A549 (cell line): ENCODE measurements at regions not wholly inside any gene's neighbourhood (a gene's known extent, or its start where the extent isn't known, plus 50 kb on each side); places are given as distances from the start of the nearest gene placed in this dataset.

ENCODE experiments used
- ATAC-seq, 2 experiments: fragments of 200-7000 bp in 1 of 2; fragments of >200 bp in 1 of 2; cut with Nextera tagmentation in 1 of 2; cut with Tn5 transposase in 1 of 2; 3 replicates each; pipeline versions ENCODE4 v1.8.0 to v1.9.1; 2018 to 2020; ENCODE audit warnings: mild to moderate bottlenecking in 1 of 2, moderate library complexity in 1 of 2
- CTCF ChIA-PET: fragments of 300-600 bp; sonication (Branson Sonifier 250); formaldehyde crosslinking; extraction: SDS; loops from one replicate; lab custom pipeline; 2021; ENCODE audit warnings: antibody characterized with exemption, inconsistent platforms; lab: Yijun Ruan, JAX
- POLR2A ChIA-PET: fragments of 350-600 bp; formaldehyde crosslinking; extraction: SDS; loops from one replicate; lab custom pipeline; 2021; ENCODE audit warnings: antibody characterized with exemption, inconsistent platforms; lab: Yijun Ruan, JAX
- DNase-seq, 2 experiments: peaks; one replicate each; pipeline versions ENCODE4 v3.0.0 to v3.0.0-alpha.2; 2011 to 2016; ENCODE audit warnings: low read depth in 1 of 2, low spot score in 1 of 2
- FAIRE-seq: peaks from 2 replicates; lab custom pipeline; 2011; peaks lifted over from hg19 to GRCh38; lab: Jason Lieb, UNC
- H3K27ac ChIP-seq, 2 experiments: fragments of >200 bp; sonication (Bioruptor Twin); formaldehyde crosslinking; 3 replicates each; pipeline ENCODE4 v1.5.1; 2016 to 2017
- H3K4me1 ChIP-seq: fragments of >200 bp; sonication (Bioruptor Twin); formaldehyde crosslinking; 3 replicates; pipeline ENCODE4 v1.6.1; 2016
- H3K4me2 ChIP-seq: fragments of >200 bp; sonication (Bioruptor Twin); formaldehyde crosslinking; 3 replicates; pipeline ENCODE4 v1.6.1; 2016
- H3K4me3 ChIP-seq: fragments of >200 bp; sonication (Bioruptor Twin); formaldehyde crosslinking; 3 replicates; pipeline ENCODE4 v1.5.1; 2016
- H3K9me3 ChIP-seq: fragments of >200 bp; sonication (Bioruptor Twin); formaldehyde crosslinking; 3 replicates; pipeline ENCODE4 v1.6.1; 2016
- ATOH8 ChIP-seq: fragments of 250-450 bp; sonication (Bioruptor Pico); IDR thresholded peaks from 2 replicates; pipeline ENCODE4 v1.5.0; 2020; ENCODE audit warnings: low read depth, mild to moderate bottlenecking, moderate library complexity
- BHLHE40 ChIP-seq: IDR thresholded peaks from 2 replicates; pipeline ENCODE4 v1.6.1; 2012; ENCODE audit warnings: low read depth, low read length, inconsistent platforms
- CBX2 ChIP-seq: fragments of 200-600 bp; sonication (generic); IDR thresholded peaks from 2 replicates; pipeline ENCODE4 v1.6.1; 2016; ENCODE audit warnings: low read depth, mild to moderate bottlenecking, borderline replicate concordance
- CBX8 ChIP-seq: fragments of 200-600 bp; sonication (generic); IDR thresholded peaks from 2 replicates; pipeline ENCODE4 v1.6.1; 2016
- CTCF ChIP-seq: fragments of >200 bp; sonication (Bioruptor Twin); formaldehyde crosslinking; IDR thresholded peaks from 3 replicates; pipeline ENCODE4 v1.5.1; 2016
- EHMT2 ChIP-seq: fragments of 200-600 bp; sonication (generic); IDR thresholded peaks from 2 replicates; pipeline ENCODE4 v1.6.1; 2016; ENCODE audit warnings: antibody characterized with exemption, low read depth, mild to moderate bottlenecking, moderate library complexity
- ELK1 ChIP-seq: fragments of 150-350 bp; IDR thresholded peaks from 2 replicates; pipeline ENCODE4 v1.6.1; 2014; ENCODE audit warnings: low read depth, mild to moderate bottlenecking, low read length
- FOSL2 ChIP-seq, 2 experiments: fragments of 450-650 bp in 1 of 2; fragments of >200 bp in 1 of 2; sonication (Bioruptor Twin) in 1 of 2; formaldehyde crosslinking; IDR thresholded peaks; 2 replicates each; pipeline versions ENCODE4 v1.5.0 to v1.6.1; 2016 to 2020; ENCODE audit warnings: mild to moderate bottlenecking in 1 of 2, moderate library complexity in 1 of 2
- HDAC2 ChIP-seq: fragments of 200-600 bp; sonication (generic); IDR thresholded peaks from 2 replicates; pipeline ENCODE4 v1.6.1; 2016
- HMGXB4 ChIP-seq: fragments of 250-450 bp; sonication (Bioruptor Pico); IDR thresholded peaks from 2 replicates; pipeline ENCODE4 v1.5.0; 2021; ENCODE audit warnings: mild to moderate bottlenecking, moderate library complexity, borderline replicate concordance
- HOXB13 ChIP-seq: fragments of 250-450 bp; sonication (Bioruptor Pico); IDR thresholded peaks from 2 replicates; pipeline ENCODE4 v1.5.0; 2020; ENCODE audit warnings: low read depth, mild to moderate bottlenecking, moderate library complexity
- HOXB5 ChIP-seq: fragments of 250-450 bp; sonication (Bioruptor Pico); IDR thresholded peaks from 2 replicates; pipeline ENCODE4 v1.5.0; 2020; ENCODE audit warnings: mild to moderate bottlenecking, moderate library complexity
- JUN ChIP-seq, 2 experiments: fragments of >200 bp; sonication (Bioruptor Twin); formaldehyde crosslinking; IDR thresholded peaks; 2 replicates in 1 of 2; 3 replicates in 1 of 2; pipeline ENCODE4 v1.6.1; 2016 to 2017
- KDM1A ChIP-seq: fragments of 200-600 bp; sonication (generic); IDR thresholded peaks from 2 replicates; pipeline ENCODE4 v1.6.1; 2016; ENCODE audit warnings: low read depth, mild to moderate bottlenecking
- KDM5A ChIP-seq: fragments of 200-600 bp; sonication (generic); IDR thresholded peaks from 2 replicates; pipeline ENCODE4 v1.6.1; 2016; ENCODE audit warnings: antibody characterized with exemption, mild to moderate bottlenecking
- MAFK ChIP-seq: fragments of 450-650 bp; IDR thresholded peaks from 2 replicates; pipeline ENCODE4 v1.6.1; 2014; ENCODE audit not compliant: partially characterized antibody
- MAX ChIP-seq: IDR thresholded peaks from 2 replicates; pipeline ENCODE4 v1.6.1; 2012
- NR3C1 ChIP-seq: fragments of >200 bp; sonication (Bioruptor Twin); formaldehyde crosslinking; IDR thresholded peaks from 3 replicates; pipeline ENCODE4 v1.6.1; 2017
- PHF8 ChIP-seq: fragments of 200-600 bp; sonication (generic); IDR thresholded peaks from 2 replicates; pipeline ENCODE4 v1.6.1; 2016; ENCODE audit warnings: low read depth, mild to moderate bottlenecking, antibody characterized with exemption, moderate library complexity, borderline replicate concordance
- RAD21 ChIP-seq, 2 experiments: fragments of >200 bp in 1 of 2; sonication (Bioruptor Twin) in 1 of 2; formaldehyde crosslinking in 1 of 2; IDR thresholded peaks in 1 of 2; conservative IDR thresholded peaks in 1 of 2; 2 replicates in 1 of 2; 3 replicates in 1 of 2; pipeline ENCODE4 v1.6.1; 2012 to 2018; ENCODE audit warnings: inconsistent platforms in 1 of 2
- REST ChIP-seq: fragments of 200-600 bp; sonication (generic); IDR thresholded peaks from 2 replicates; pipeline ENCODE4 v1.6.1; 2016; ENCODE audit warnings: antibody characterized with exemption, mild to moderate bottlenecking, moderate library complexity
- RFX5 ChIP-seq: fragments of 450-650 bp; IDR thresholded peaks from 2 replicates; pipeline ENCODE4 v1.7.1; 2014; ENCODE audit warnings: antibody characterized with exemption, mild to moderate bottlenecking, moderate library complexity
- SMC3 ChIP-seq: fragments of >200 bp; sonication (Bioruptor Twin); formaldehyde crosslinking; IDR thresholded peaks from 3 replicates; pipeline ENCODE4 v1.6.1; 2018; ENCODE audit warnings: inconsistent platforms
- TP53 ChIP-seq: fragments of 250-450 bp; sonication (Bioruptor Pico); IDR thresholded peaks from 2 replicates; pipeline ENCODE4 v1.5.0; 2021; ENCODE audit warnings: mild to moderate bottlenecking, moderate library complexity
- ZC3H11A ChIP-seq: fragments of 450-650 bp; IDR thresholded peaks from 2 replicates; pipeline ENCODE4 v1.6.1; 2014; ENCODE audit warnings: antibody characterized with exemption, mild to moderate bottlenecking
- ZFP36 ChIP-seq: fragments of 450-650 bp; IDR thresholded peaks from 2 replicates; pipeline ENCODE4 v1.6.1; 2014; ENCODE audit warnings: borderline replicate concordance; ENCODE audit not compliant: partially characterized antibody
- ZSCAN20 ChIP-seq: fragments of 250-450 bp; sonication (Bioruptor Pico); IDR thresholded peaks from 2 replicates; pipeline ENCODE4 v1.8.0; 2022; ENCODE audit warnings: mild to moderate bottlenecking, moderate library complexity
- WGBS: methylation state at CpG from one replicate; pipeline ENCODE4 v1.1.6; 2017; ENCODE audit errors: missing lambda C conversion rate; 5-methylcytosine and 5-hydroxymethylcytosine counted together

- DNase-seq, result no peak
- H3K9me3 ChIP-seq, result no peaks in the 10 kb centered on the region
- ChIA-PET CTCF (no interaction called here), POLR2A (no interaction called here)
- no peak for ATAC-seq
- TF ChIP-seq EHMT2 (no peak), TP53 (CRISPR knock-in tag) (no peak), RAD21 (conservative IDR thresholded peaks at IDR 0.05 in 1 of 2, IDR thresholded peaks at IDR 0.05 in 1 of 2) (no peak), FOSL2 (IDR thresholded peaks at IDR 0.05) (no peak), FOSL2 (CRISPR knock-in tag; IDR thresholded peaks at IDR 0.05) (no peak), NR3C1 (no peak), KDM1A (no peak), SMC3 (no peak), ZSCAN20 (CRISPR knock-in tag) (no peak), JUN (IDR thresholded peaks at IDR 0.05) (no peak), PHF8 (no peak), KDM5A (no peak), BHLHE40 (no peak), ZC3H11A (no peak), REST (no peak), CBX2 (no peak), HDAC2 (no peak), ZFP36 (no peak), CBX8 (no peak), HMGXB4 (CRISPR knock-in tag) (no peak), CTCF (no peak)
- TF ChIP-seq, all 56 proteins: peak for 0
- WGBS, result 51% methylated on average over 6 of the region's 6 CpGs
- FAIRE-seq, result no peak
- no peak overlapping the region for H3K4me3 ChIP-seq
- H3K4me2 ChIP-seq, result no peak overlapping the region
- H3K27ac ChIP-seq, result no peak overlapping the region
- no peaks in the 10 kb centered on the region for H3K4me1 ChIP-seq
These were observed 105.1 kb upstream of the DPH5 start for GRCh38 chr1:101130673-101131072.

- CTCF ChIA-PET, result interaction anchor here (0.7 kb wide), 1 partner anchor 314 kb away, joined by 3 read pairs; no protein-coding TSS in a partner anchor
- H3K4me3 ChIP-seq, result no peak overlapping the region
- TF ChIP-seq ELK1, result no peak
- no peak for TF ChIP-seq RFX5
- TF ChIP-seq MAFK, result no peak
- no peak for TF ChIP-seq HOXB13 (CRISPR knock-in tag)
- no peak for TF ChIP-seq ATOH8 (CRISPR knock-in tag)
- TF ChIP-seq MAX, result no peak
- TF ChIP-seq HOXB5 (CRISPR knock-in tag), result no peak
- no peak for TF ChIP-seq HDAC2
These were observed 103.3 kb upstream of the DPH5 start for GRCh38 chr1:101128846-101129245.

More at GRCh38 chr1:101128846-101129245, 103.3 kb upstream of the DPH5 start:
- Histone ChIP-seq H3K9me3 (no peaks in the 10 kb centered on the region), H3K4me2 (no peak overlapping the region), H3K27ac (no peak overlapping the region), H3K4me1 (no peaks in the 10 kb centered on the region)
- FAIRE-seq (no peak), DNase-seq (no peak), ATAC-seq (no peak)
- POLR2A ChIA-PET, result no interaction called here
